GM12891 (cell line): ENCODE measurements at regions not wholly inside any gene's neighbourhood (a gene's known extent, or its start where the extent isn't known, plus 50 kb on each side); places are given as distances from the start of the nearest gene placed in this dataset.

Source experiments
- POLR2A ChIP-seq: IDR thresholded peaks from 2 replicates; pipeline ENCODE4 v1.6.1; 2011; ENCODE audit warnings: low read depth, low read length, control low read depth
- POLR2AphosphoS5 ChIP-seq: IDR thresholded peaks from 2 replicates; pipeline ENCODE4 v1.6.1; 2011; ENCODE audit warnings: low read depth, low read length, control low read depth

GRCh38 chr2:175535631-175536030, 354.1 kb upstream of the ATP5MC3 start:
- TF ChIP-seq POLR2A (no peak), POLR2AphosphoS5 (no peak)
